ENCODE measurements at regions not wholly inside any gene's neighbourhood (a gene's known extent, or its start where the extent isn't known, plus 50 kb on each side); places are given as distances from the start of the nearest gene placed in this dataset.
"Not testable (repeated sequence)": the region's sequence is repeated elsewhere in the genome, so short reads cannot be mapped to it uniquely, and the experiment has no call there.

DNA sequence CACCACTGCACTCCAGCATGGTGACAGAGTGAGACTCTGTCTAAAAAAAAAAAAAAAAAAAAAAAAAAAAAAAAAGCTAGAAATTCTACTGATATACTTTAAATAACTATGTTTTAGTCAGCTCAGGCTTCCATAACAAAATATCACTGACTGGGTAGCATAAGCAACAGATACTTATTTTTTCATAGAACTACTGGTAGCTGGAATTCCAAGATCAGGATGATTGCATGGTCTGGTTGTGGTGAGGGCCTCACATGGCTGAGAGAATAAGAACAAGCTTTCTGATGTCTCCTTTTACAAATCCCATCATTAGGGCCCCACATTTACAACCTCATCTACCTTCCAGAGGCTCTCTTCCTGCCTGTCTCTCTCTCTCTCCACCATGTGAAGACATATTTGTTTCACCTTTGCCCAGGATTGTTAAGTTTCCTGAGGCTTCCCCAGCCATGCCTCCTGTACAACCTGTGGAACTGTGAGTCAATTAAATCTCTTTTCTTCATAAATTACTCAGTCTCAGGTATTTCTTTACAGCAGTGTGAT lies 126.7 kb upstream of the SEMA3C start:
- dilution Hi-C loops (cut with MboI; ENCODE audit: extremely low pct_ligation_motif_present, low sequenced_read_pairs) (no loop called here), intact Hi-C loops (cut with micrococcal nuclease) (no loop called here)
- Histone ChIP-seq H3K27ac (ENCODE audit: insufficient read depth, low read depth, low read length) (no peak overlapping the region), H3K36me3 (ENCODE audit: control insufficient read depth in 2 of 2, extremely low read depth in 1 of 2, insufficient read depth in 2 of 2, low read length in 2 of 2) (no peaks in the 10 kb centered on the region), H3K9ac (replicated peaks; ENCODE audit: extremely low read depth, insufficient read depth, low read length) (no peak overlapping the region), H4K20me1 (replicated peaks; ENCODE audit: control insufficient read depth, extremely low read depth, insufficient read depth, low read length) (no peaks in the 10 kb centered on the region), H2AFZ (ENCODE audit: low read depth, low read length) (no peak overlapping the region), H3K27me3 (ENCODE audit: control insufficient read depth in 2 of 2, insufficient read depth in 2 of 2, low read length in 2 of 2) (no peaks in the 10 kb centered on the region), H3K4me2 (ENCODE audit: insufficient read depth, low read length) (no peak overlapping the region), H3K9me1 (replicated peaks; ENCODE audit: control insufficient read depth, extremely low read depth, insufficient read depth, low read length) (no peaks in the 10 kb centered on the region), H3K4me1 (ENCODE audit: control insufficient read depth, extremely low read depth, insufficient read depth, low read length) (no peaks in the 10 kb centered on the region), H3K79me2 (ENCODE audit: control insufficient read depth, insufficient read depth, low read length) (no peaks in the 10 kb centered on the region), H3K9me3 (replicated peaks; ENCODE audit: control insufficient read depth, insufficient read depth, low read length) (no peaks in the 10 kb centered on the region), H3K4me3 (replicated peaks in 1 of 3; ENCODE audit: insufficient read depth in 1 of 3, low read depth in 1 of 3, low read length in 3 of 3) (no peak overlapping the region)
- POLR2A ChIA-PET: no interaction called here
- CTCF ChIA-PET: interaction anchor here (0.7 kb wide), 1 partner anchor 947 kb away, joined by 3 read pairs; no protein-coding TSS in a partner anchor
- no peak for DNase-seq (ENCODE audit: low read depth, low spot score)
- TF ChIP-seq POLR2A (IDR thresholded peaks at IDR 0.05; ENCODE audit: low read depth, low read length) (no peak), POLR2AphosphoS5 (IDR thresholded peaks at IDR 0.05; ENCODE audit: insufficient read depth, low read depth, low read length) (no peak), MYC (IDR thresholded peaks at IDR 0.05; ENCODE audit: low read depth, low read length) (no peak), FOS (IDR thresholded peaks at IDR 0.05; ENCODE audit: borderline replicate concordance, insufficient read depth, low read length) (no peak), EZH2 (IDR thresholded peaks at IDR 0.05; ENCODE audit: borderline replicate concordance, low read depth, low read length, severe bottlenecking) (no peak), JUN (IDR thresholded peaks at IDR 0.05; ENCODE audit: borderline replicate concordance, insufficient read depth, insufficient read length, low read depth) (no peak), GATA2 (IDR thresholded peaks at IDR 0.05; ENCODE audit: insufficient read depth, insufficient read length, low read depth, low read length) (no peak)
- TF ChIP-seq, protein P1, sequence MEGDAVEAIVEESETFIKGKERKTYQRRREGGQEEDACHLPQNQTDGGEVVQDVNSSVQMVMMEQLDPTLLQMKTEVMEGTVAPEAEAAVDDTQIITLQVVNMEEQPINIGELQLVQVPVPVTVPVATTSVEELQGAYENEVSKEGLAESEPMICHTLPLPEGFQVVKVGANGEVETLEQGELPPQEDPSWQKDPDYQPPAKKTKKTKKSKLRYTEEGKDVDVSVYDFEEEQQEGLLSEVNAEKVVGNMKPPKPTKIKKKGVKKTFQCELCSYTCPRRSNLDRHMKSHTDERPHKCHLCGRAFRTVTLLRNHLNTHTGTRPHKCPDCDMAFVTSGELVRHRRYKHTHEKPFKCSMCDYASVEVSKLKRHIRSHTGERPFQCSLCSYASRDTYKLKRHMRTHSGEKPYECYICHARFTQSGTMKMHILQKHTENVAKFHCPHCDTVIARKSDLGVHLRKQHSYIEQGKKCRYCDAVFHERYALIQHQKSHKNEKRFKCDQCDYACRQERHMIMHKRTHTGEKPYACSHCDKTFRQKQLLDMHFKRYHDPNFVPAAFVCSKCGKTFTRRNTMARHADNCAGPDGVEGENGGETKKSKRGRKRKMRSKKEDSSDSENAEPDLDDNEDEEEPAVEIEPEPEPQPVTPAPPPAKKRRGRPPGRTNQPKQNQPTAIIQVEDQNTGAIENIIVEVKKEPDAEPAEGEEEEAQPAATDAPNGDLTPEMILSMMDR (IDR thresholded peaks at IDR 0.05; ENCODE audit: extremely low read depth in 1 of 2, insufficient read depth in 1 of 2, low read depth in 1 of 2, low read length in 2 of 2): no peak
- TF ChIP-seq, protein P2, sequence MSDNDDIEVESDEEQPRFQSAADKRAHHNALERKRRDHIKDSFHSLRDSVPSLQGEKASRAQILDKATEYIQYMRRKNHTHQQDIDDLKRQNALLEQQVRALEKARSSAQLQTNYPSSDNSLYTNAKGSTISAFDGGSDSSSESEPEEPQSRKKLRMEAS (IDR thresholded peaks at IDR 0.05; ENCODE audit: insufficient read depth, insufficient read length): no peak
- BruUV-seq (replicated peaks): no TSS peak
- FAIRE-seq: no peak

GRCh38 chr7:81042646-81043045 lies 123.8 kb upstream of the SEMA3C start:
- dilution Hi-C loops (cut with MboI; ENCODE audit: extremely low pct_ligation_motif_present, low sequenced_read_pairs); H3K9me1 ChIP-seq (replicated peaks; ENCODE audit: control insufficient read depth, extremely low read depth, insufficient read depth, low read length); H4K20me1 ChIP-seq (replicated peaks; ENCODE audit: control insufficient read depth, extremely low read depth, insufficient read depth, low read length); BruUV-seq (replicated peaks); DNase-seq (ENCODE audit: low read depth, low spot score); H3K27me3 ChIP-seq (ENCODE audit: control insufficient read depth in 2 of 2, insufficient read depth in 2 of 2, low read length in 2 of 2); H3K27ac ChIP-seq (ENCODE audit: insufficient read depth, low read depth, low read length); FAIRE-seq; H3K36me3 ChIP-seq (ENCODE audit: control insufficient read depth in 2 of 2, extremely low read depth in 1 of 2, insufficient read depth in 2 of 2, low read length in 2 of 2); H3K79me2 ChIP-seq (ENCODE audit: control insufficient read depth, insufficient read depth, low read length); H2AFZ ChIP-seq (ENCODE audit: low read depth, low read length); H3K4me3 ChIP-seq (replicated peaks in 1 of 3; ENCODE audit: insufficient read depth in 1 of 3, low read depth in 1 of 3, low read length in 3 of 3); intact Hi-C loops (cut with micrococcal nuclease); H3K9ac ChIP-seq (replicated peaks; ENCODE audit: extremely low read depth, insufficient read depth, low read length); POLR2A ChIA-PET; H3K4me2 ChIP-seq (ENCODE audit: insufficient read depth, low read length); H3K4me1 ChIP-seq (ENCODE audit: control insufficient read depth, extremely low read depth, insufficient read depth, low read length); CTCF ChIA-PET; H3K9me3 ChIP-seq (replicated peaks; ENCODE audit: control insufficient read depth, insufficient read depth, low read length): not testable (repeated sequence)
